GM18867 (cell line): ENCODE measurements at regions not wholly inside any gene's neighbourhood (a gene's known extent, or its start where the extent isn't known, plus 50 kb on each side); places are given as distances from the start of the nearest gene placed in this dataset.

ENCODE experiments used
- ATAC-seq: cut with Tn5 transposase; IDR thresholded peaks from one replicate; pipeline ENCODE4 v1.9.1; 2021; ENCODE audit warnings: mild to moderate bottlenecking, moderate library complexity; ENCODE audit not compliant: unreplicated experiment

GRCh38 chr3:154584974-154585373 is 155.0 kb upstream of the GPR149 start:
- ATAC-seq, result no peak

GRCh38 chr3:154584041-154584440 is 154.1 kb upstream of the GPR149 start:
- no peak for ATAC-seq

- no peak for ATAC-seq
Observed at GRCh38 chr3:154583086-154583634, 153.2 kb upstream of the GPR149 start.

GRCh38 chr3:154582501-154582900 is 152.5 kb upstream of the GPR149 start:
- no peak for ATAC-seq

GRCh38 chr3:154571553-154572226 is 141.7 kb upstream of the GPR149 start:
- no peak for ATAC-seq

GRCh38 chr3:154568064-154568463 is 138.1 kb upstream of the GPR149 start:
- ATAC-seq, result no peak

GRCh38 chr3:154559623-154560022 is 129.6 kb upstream of the GPR149 start:
- no peak for ATAC-seq

- ATAC-seq, result no peak
Observed at GRCh38 chr3:154552338-154552737, 122.3 kb upstream of the GPR149 start.

DNA sequence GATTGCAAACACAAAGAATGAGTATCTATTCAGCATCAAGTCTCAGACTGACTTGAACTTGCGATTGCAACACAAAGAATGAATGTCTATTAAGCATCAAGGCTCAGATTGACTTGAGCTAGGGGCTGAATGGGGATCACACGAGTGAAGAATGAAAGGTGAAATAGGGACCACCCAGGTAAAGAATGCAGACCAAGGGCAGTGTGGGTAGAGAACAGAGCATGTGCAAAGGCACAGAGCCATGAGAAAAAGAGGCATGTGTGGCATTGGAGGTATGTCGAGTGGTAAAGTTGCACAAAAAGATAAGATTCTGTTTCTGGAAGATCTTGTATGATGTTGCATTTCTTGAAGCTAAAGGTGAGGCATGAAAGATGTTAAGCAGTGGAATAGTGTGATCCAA is 119.4 kb upstream of the GPR149 start:
- ATAC-seq, result no peak

DNA sequence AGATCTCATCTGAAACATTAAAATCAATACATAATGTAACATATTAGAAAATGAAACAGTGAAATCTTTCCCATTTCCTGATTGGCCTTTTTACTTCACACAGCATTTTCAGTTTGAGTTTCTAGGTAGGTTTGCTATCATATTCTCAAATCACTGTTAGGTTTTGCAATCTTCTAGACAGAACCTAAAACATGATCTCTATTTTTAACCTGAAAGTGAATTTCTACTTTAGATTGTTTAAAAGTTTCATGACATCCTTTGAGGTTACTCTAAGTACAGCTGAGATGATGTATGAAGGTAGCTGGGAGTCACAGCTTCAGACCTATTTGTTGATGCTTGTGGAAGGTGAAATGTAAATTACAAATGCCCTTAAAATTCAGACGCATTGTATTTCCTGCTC is 118.4 kb upstream of the GPR149 start:
- peak; percentile 44 for ATAC-seq

DNA sequence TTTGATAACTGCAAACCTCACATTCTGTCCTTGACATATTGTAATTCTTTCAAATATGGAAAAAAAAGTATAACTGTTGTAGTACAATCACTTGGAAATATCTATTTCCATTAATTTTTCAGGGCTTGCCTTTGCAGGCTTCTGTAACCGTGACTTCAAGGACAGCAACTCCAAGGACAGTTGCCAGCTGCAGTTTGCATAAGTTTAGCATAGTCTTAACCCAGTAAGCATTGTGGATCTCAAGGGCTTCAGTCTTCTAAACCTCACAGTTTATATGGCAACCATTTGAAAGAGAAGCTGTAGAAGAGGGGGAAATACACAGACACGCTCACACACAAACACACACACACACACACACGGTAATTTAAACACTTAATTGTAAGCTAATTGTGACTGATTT is 112.8 kb upstream of the GPR149 start:
- ATAC-seq, result no peak

GRCh38 chr3:154540950-154541604 is 111.1 kb upstream of the GPR149 start:
- peak; percentile 48 for ATAC-seq

DNA sequence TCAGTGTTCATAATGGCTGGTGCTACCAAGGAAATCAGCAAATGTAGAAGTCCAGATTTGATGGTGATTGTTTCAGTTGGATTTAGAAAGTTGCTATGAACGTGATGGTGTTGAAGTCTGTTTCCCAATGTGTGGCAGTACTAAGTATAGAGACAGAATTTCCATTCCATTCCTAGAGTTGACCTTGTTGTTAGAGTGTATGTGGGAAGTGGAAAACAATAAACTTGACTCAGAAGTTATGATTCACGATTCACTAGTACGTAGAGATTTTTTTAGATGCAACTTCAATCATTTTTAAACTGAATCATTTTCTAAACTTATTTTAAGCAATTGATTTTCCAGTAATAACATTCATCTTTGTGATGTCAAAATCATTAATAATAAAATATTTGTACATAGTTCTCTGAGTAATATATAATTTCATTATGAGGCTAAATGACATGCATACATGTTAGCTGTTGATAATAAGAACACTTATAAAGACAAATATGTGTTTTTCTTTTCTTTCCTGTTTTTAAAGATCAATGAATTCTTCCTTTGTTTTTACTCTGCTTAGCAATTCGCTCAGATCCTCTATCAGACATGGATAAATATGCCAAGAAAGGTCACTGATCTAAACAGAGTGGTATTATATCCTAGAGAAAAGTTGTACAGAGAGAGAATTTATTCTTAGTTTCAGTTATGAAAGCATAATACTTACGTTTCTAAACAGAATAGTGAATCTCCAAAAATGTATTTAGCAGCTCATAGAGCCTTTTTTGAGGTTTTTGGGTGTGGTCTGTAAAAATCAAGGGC is 108.8 kb upstream of the GPR149 start:
- no peak for ATAC-seq

GRCh38 chr3:154536751-154537150 is 106.8 kb upstream of the GPR149 start:
- no peak for ATAC-seq

DNA sequence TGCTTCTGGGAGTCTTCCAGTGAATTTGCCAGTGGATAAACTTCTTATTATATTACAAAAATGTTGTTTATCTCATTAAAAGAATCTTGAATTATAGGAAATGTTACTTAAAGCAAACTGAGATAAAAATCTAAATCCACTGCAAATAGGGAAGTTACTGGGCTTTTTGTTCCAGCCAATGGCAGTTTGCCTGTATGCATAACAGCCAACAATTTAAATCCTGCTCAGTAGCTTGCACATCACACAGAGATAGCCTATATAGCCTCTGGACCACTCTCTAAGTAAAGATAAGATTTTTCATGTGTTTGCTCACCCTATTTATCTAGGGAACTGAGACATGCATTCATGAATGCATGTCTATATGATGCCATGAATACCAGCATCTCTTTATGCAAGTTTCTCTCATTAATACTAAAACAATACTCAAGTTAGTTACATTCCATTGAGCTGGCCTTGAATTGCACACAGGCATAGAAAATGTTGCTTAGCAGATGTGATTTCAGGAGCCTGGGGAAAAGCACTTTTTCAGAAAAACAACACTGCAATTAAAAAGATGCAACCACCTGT is 92.1 kb upstream of the GPR149 start:
- ATAC-seq, result no peak

DNA sequence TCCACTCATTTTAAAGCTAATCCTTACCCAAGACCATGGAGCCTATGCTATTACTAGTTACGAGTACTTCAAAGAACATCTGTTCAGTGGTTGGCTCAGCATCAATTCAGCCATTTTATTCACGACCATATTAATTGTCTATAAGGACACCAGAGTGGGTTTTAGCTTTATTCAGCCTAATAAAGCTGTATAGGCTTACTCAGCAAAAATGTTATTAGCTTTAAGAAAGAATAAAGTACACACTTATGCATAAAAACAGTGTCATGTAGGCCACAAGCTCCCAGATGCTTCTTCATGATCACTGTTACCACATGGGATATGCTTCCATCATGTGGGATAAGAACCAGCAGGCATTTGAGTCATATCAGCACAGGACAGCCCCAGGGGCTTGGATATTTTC is 87.4 kb upstream of the GPR149 start:
- no peak for ATAC-seq

- no peak for ATAC-seq
Observed at GRCh38 chr3:154515921-154516320, 85.9 kb upstream of the GPR149 start.

- ATAC-seq, result no peak
Observed at GRCh38 chr3:154510780-154511179, 80.8 kb upstream of the GPR149 start.

DNA sequence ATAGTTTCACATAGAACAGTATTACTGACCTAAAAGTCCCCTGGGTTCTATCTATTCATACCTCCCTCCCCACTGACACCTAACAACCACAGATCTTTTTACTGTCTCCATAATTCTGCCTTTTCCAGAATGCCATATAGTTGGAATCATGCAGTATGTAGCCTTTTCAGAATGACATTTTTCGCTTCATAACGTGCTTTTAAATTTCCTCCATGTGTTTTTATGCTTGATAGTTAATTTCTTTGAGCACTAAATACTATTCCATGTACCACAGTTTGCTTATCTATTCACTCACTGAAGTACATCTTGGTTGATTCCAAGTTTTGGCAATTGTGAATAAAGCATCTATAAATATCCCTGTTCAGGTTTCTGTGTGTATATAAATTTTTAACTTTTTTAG is 77.7 kb upstream of the GPR149 start:
- no peak for ATAC-seq

GRCh38 chr3:154496978-154497377 is 67.0 kb upstream of the GPR149 start:
- ATAC-seq, result no peak

GRCh38 chr3:154496540-154496939 is 66.5 kb upstream of the GPR149 start:
- no peak for ATAC-seq
